SK-N-SH treated with all-trans-retinoic acid at 6 μM for 48 hours (cell line): ENCODE measurements at regions not wholly inside any gene's neighbourhood (a gene's known extent, or its start where the extent isn't known, plus 50 kb on each side); places are given as distances from the start of the nearest gene placed in this dataset.

Source experiments
- ARNTL ChIP-seq: fragments of 450-650 bp; formaldehyde crosslinking; IDR thresholded peaks from 2 replicates; pipeline ENCODE4 v1.5.0; 2020; ENCODE audit warnings: low read depth, mild to moderate bottlenecking, moderate library complexity, borderline replicate concordance
- BACH2 ChIP-seq: fragments of 250-450 bp; sonication (Bioruptor Pico); IDR thresholded peaks from 2 replicates; pipeline ENCODE4 v1.9.0; 2021; ENCODE audit warnings: mild to moderate bottlenecking, borderline replicate concordance
- CSRNP3 ChIP-seq: fragments of 250-450 bp; sonication (Bioruptor Pico); IDR thresholded peaks from 2 replicates; pipeline ENCODE4 v1.5.1; 2021; ENCODE audit warnings: mild to moderate bottlenecking, moderate library complexity
- GLIS3 ChIP-seq: fragments of 250-450 bp; sonication (Bioruptor Pico); IDR thresholded peaks from 2 replicates; pipeline ENCODE4 v1.5.0; 2020; ENCODE audit warnings: mild to moderate bottlenecking, moderate library complexity
- PATZ1 ChIP-seq: fragments of 250-450 bp; sonication (Bioruptor Pico); IDR thresholded peaks from 2 replicates; pipeline ENCODE4 v1.8.0; 2020; ENCODE audit warnings: mild to moderate bottlenecking, moderate library complexity, borderline replicate concordance
- POU6F1 ChIP-seq: fragments of 250-450 bp; sonication (Bioruptor Pico); IDR thresholded peaks from 2 replicates; pipeline ENCODE4 v1.8.0; 2021; ENCODE audit warnings: low read depth, mild to moderate bottlenecking, moderate library complexity, borderline replicate concordance
- RARB ChIP-seq: fragments of 250-450 bp; sonication (Bioruptor Pico); IDR thresholded peaks from 2 replicates; pipeline ENCODE4 v1.8.0; 2021; ENCODE audit warnings: mild to moderate bottlenecking, moderate library complexity
- TOX ChIP-seq: fragments of 250-450 bp; sonication (Bioruptor Pico); IDR thresholded peaks from 2 replicates; pipeline ENCODE4 v1.8.0; 2021; ENCODE audit warnings: mild to moderate bottlenecking, moderate library complexity, borderline replicate concordance
- ZFP30 ChIP-seq: fragments of 450-650 bp; formaldehyde crosslinking; IDR thresholded peaks from 2 replicates; pipeline ENCODE4 v1.5.0; 2022; ENCODE audit warnings: mild to moderate bottlenecking, moderate library complexity
- ZNF565 ChIP-seq: fragments of 450-650 bp; formaldehyde crosslinking; conservative IDR thresholded peaks from 2 replicates; pipeline ENCODE4 v1.5.0; 2020; ENCODE audit warnings: low read depth, mild to moderate bottlenecking, moderate library complexity

GRCh38 chr5:72659726-72660125, 152.5 kb upstream of the ZNF366 start:
- TF ChIP-seq POU6F1 (no peak), ARNTL (CRISPR knock-in tag) (no peak), GLIS3 (CRISPR knock-in tag) (no peak), BACH2 (CRISPR knock-in tag) (no peak), PATZ1 (CRISPR knock-in tag) (no peak), ZFP30 (no peak), RARB (CRISPR knock-in tag) (no peak), TOX (CRISPR knock-in tag) (no peak), ZNF565 (CRISPR knock-in tag) (no peak), CSRNP3 (CRISPR knock-in tag) (no peak)
